Lung (tissue), 11 donors: ENCODE measurements at regions not wholly inside any gene's neighbourhood (a gene's known extent, or its start where the extent isn't known, plus 50 kb on each side); places are given as distances from the start of the nearest gene placed in this dataset.

Source experiments
- ATAC-seq: fragments of 200-7000 bp; cut with Tn5 transposase; one replicate; pipeline ENCODE4 v1.9.1; 2020; ENCODE audit warnings: moderate number of reproducible peaks; ENCODE audit not compliant: insufficient read depth, low FRiP score
- DNase-seq, 3 donors: peaks; one replicate each; pipeline ENCODE4 v3.0.0-alpha.2; 2013 to 2017
- H3K27ac ChIP-seq, 2 donors: one replicate each; pipeline ENCODE4 v1.5.1; 2013; ENCODE audit warnings: mild to moderate bottlenecking in 2 of 2, moderate library complexity in 2 of 2, control low read depth in 1 of 2, inconsistent platforms in 1 of 2, low read depth in 1 of 2, low read length in 1 of 2
- H3K27me3 ChIP-seq, 3 donors: one replicate each; pipeline ENCODE4 v1.5.1; 2013; ENCODE audit warnings: low read length in 2 of 3; ENCODE audit not compliant: control insufficient read depth in 3 of 3, insufficient read depth in 3 of 3
- H3K36me3 ChIP-seq, 4 donors: one replicate each; pipeline ENCODE4 v1.5.1; 2013; ENCODE audit warnings: low read length in 4 of 4, mild to moderate bottlenecking in 1 of 4, moderate library complexity in 1 of 4; ENCODE audit not compliant: control insufficient read depth in 4 of 4, insufficient read depth in 4 of 4
- H3K4me1 ChIP-seq, 5 donors: one replicate each; pipeline ENCODE4 v1.5.1; 2013; ENCODE audit warnings: low read length in 5 of 5, mild to moderate bottlenecking in 2 of 5, moderate library complexity in 1 of 5; ENCODE audit not compliant: control insufficient read depth in 5 of 5, insufficient read depth in 5 of 5
- H3K4me3 ChIP-seq: one replicate; pipeline ENCODE4 v1.5.1; 2013; ENCODE audit warnings: mild to moderate bottlenecking, control low read depth, moderate library complexity
- H3K9ac ChIP-seq, 2 donors: one replicate each; pipeline ENCODE4 v1.5.1; 2013; ENCODE audit warnings: low read length in 2 of 2, control low read depth in 1 of 2; ENCODE audit not compliant: insufficient read depth in 1 of 2
- H3K9me3 ChIP-seq, 4 donors: one replicate each; pipeline ENCODE4 v1.5.1; 2013; ENCODE audit warnings: low read length in 3 of 4, mild to moderate bottlenecking in 1 of 4, moderate library complexity in 1 of 4; ENCODE audit not compliant: control insufficient read depth in 4 of 4, insufficient read depth in 3 of 4
- WGBS, 2 donors: extraction: QIAGEN DNeasy Blood & Tissue Kit; methylation state at CpG; one replicate each; pipeline ENCODE4 v1.1.7; 2013; 5-methylcytosine and 5-hydroxymethylcytosine counted together
- TF ChIP-seq, protein P1 (sequence below): IDR thresholded peaks from 2 replicates; pipeline ENCODE4 v1.5.1; 2012; ENCODE audit warnings: mild to moderate bottlenecking; ENCODE audit errors: control extremely low read depth, extremely low read depth
- donor health status: control.
- donor health status: control.
- donor health status: Bipolar disorder and iron deficiency.
- donor health status: healthy.
- donor health status: DM: yes; HTN: yes; CAD: no.

DNA sequence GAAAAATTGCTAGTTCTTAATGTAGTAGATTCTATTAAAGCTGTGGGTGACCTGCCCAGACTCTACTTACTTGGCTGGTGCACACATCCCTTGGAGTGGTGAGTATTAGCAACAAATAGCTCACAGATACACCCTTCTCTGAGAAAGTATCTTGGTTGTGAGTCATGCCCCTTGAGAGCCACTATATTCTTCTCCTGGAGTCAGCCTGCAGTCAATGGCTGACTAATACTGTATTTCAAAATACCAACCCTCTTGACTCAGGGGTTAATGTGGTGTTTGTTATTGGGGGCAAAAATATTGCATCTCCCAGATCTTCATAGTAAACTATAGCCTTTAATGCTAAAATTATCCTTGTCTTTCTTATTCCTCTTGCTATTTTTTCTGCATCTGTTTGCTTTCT is 354.9 kb downstream of the BMPER start:
- Histone ChIP-seq H3K4me3 (no peak overlapping the region), H3K27ac (no peak overlapping the region), H3K9ac (no peak overlapping the region), H3K9me3 (no peaks in the 10 kb centered on the region), H3K36me3 (no peaks in the 10 kb centered on the region), H3K4me1 (peaks cover 0 to 7% (median 0%) of the 10 kb centered on the region in 5 donors), H3K27me3 (no peaks in the 10 kb centered on the region)
- peak in 1 of 3 donors; percentile 24 for DNase-seq
- peak; percentile 82 for ATAC-seq
- TF ChIP-seq, protein P1, sequence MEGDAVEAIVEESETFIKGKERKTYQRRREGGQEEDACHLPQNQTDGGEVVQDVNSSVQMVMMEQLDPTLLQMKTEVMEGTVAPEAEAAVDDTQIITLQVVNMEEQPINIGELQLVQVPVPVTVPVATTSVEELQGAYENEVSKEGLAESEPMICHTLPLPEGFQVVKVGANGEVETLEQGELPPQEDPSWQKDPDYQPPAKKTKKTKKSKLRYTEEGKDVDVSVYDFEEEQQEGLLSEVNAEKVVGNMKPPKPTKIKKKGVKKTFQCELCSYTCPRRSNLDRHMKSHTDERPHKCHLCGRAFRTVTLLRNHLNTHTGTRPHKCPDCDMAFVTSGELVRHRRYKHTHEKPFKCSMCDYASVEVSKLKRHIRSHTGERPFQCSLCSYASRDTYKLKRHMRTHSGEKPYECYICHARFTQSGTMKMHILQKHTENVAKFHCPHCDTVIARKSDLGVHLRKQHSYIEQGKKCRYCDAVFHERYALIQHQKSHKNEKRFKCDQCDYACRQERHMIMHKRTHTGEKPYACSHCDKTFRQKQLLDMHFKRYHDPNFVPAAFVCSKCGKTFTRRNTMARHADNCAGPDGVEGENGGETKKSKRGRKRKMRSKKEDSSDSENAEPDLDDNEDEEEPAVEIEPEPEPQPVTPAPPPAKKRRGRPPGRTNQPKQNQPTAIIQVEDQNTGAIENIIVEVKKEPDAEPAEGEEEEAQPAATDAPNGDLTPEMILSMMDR = no peak

DNA sequence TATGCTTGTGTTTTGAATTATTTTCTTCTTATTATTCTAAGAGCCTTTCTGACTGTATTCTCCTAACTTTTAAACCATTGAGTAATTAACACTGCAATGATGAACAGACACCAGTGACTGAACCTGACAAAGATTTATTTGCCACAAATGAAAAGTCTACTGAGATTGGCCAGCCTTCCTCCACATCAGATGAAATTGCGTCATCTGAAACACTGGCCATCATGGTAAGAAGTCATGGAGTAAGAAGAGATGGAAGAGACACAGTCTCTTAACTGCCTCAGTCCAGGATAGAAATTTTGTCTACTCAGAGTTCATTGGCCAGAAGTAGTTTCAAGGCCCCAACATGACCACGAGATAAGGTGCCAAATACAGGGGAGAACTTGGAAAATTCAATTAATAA is 357.8 kb downstream of the BMPER start:
- no peak for ATAC-seq
- 88 to 93% methylated on average over 2 of the region's 2 CpGs for WGBS, 2 donors
- TF ChIP-seq, protein P1 = no peak

DNA sequence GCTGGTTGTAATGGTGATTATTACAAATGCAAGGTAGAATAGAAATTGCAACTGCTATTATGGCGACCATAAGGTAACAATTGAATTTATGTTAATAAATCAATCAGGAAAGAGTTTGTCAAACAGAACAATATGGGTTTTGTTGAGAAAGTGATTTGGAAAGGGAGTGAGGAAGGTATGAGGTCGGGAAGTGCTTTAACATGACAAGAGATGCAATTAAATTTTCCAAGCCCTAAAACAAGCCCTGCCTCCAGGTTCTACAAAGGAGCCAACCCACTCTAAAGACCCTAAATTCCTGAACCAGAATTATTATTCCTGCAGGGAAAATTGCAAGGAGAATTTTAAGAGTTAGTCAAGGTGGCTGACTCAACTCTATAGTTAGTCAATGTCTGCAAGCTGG is 363.7 kb downstream of the BMPER start:
- WGBS, 2 donors = 54 to 71% methylated on average over 2 of the region's 2 CpGs
- no peak overlapping the region for H3K27ac ChIP-seq
- no peak overlapping the region for H3K9ac ChIP-seq
- TF ChIP-seq, protein P1 = no peak
- no peaks in the 10 kb centered on the region for H3K9me3 ChIP-seq
- no peak for DNase-seq
- no peak for ATAC-seq
- H3K4me3 ChIP-seq = no peak overlapping the region
- no peaks in the 10 kb centered on the region for H3K36me3 ChIP-seq
- no peaks in the 10 kb centered on the region for H3K4me1 ChIP-seq
- H3K27me3 ChIP-seq = no peaks in the 10 kb centered on the region

More for the DNA sequence above, 357.8 kb downstream of the BMPER start:
- no peak overlapping the region for H3K4me3 ChIP-seq
- H3K4me1 ChIP-seq = peaks cover 0 to 7% (median 0%) of the 10 kb centered on the region in 5 donors
- no peaks in the 10 kb centered on the region for H3K9me3 ChIP-seq
- H3K9ac ChIP-seq = no peak overlapping the region
- no peaks in the 10 kb centered on the region for H3K27me3 ChIP-seq
- DNase-seq = no peak
- no peak overlapping the region for H3K27ac ChIP-seq
- H3K36me3 ChIP-seq = no peaks in the 10 kb centered on the region

DNA sequence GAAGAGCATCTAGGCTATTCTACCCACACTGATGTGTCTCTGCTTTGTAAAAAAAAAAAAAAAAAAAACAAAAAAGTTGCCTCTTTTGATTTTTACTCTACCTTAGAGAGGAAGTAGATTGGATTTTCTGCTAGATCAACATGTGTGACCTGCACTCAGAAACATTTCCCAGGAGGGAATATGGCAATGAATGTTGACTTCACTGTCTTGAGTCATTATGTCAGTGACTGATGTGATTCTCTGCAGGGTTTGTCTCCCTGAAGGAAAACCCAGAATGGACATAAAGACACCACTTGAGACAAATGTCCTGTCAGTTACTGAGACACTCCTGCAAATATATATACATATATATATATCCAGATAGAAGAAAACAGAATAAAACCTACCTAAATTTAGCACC is 370.3 kb downstream of the BMPER start:
- no peaks in the 10 kb centered on the region for H3K4me1 ChIP-seq
- no peaks in the 10 kb centered on the region for H3K36me3 ChIP-seq
- H3K9me3 ChIP-seq = no peaks in the 10 kb centered on the region
- no peak for ATAC-seq
- H3K4me3 ChIP-seq = no peak overlapping the region
- TF ChIP-seq, protein P1 = no peak
- H3K9ac ChIP-seq = no peak overlapping the region
- no peak for DNase-seq
- H3K27ac ChIP-seq = no peak overlapping the region
- H3K27me3 ChIP-seq = no peaks in the 10 kb centered on the region
